ENCODE measurements at regions not wholly inside any gene's neighbourhood (a gene's known extent, or its start where the extent isn't known, plus 50 kb on each side); places are given as distances from the start of the nearest gene placed in this dataset.
"Not testable (repeated sequence)": the region's sequence is repeated elsewhere in the genome, so short reads cannot be mapped to it uniquely, and the experiment has no call there.

DNA sequence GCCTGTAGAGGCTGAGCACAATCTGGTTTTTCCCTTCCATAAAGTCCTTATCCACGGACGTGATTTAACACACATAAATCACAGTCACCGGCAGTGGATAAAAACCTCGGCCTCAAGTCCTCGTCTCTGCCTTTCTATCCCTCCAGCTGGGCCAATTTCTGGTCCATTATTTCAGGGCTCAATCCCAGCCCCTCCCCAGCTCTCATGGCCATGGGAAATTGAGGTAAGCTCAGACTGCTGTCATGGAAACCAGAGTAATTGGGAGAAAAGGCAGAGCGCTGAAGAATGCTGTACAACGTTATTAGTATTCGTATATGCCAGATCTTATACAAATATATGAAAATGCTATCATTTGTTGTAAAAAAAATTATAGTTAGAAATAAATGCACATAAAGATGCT is 86.2 kb upstream of the USP29 start:
- peaks cover 13 to 27% of the 10 kb centered on the region in 2 donors for H3K9me3 Mint-ChIP-seq
- no peaks in the 10 kb centered on the region for H3K4me1 Mint-ChIP-seq (ENCODE audit: low read depth in 2 of 2)
- ATAC-seq (replicated peaks) (no peak), DNase-seq (no peak)
- H3K36me3 Mint-ChIP-seq (ENCODE audit: insufficient read depth), result no peaks in the 10 kb centered on the region
- H3K27ac Mint-ChIP-seq, result no peak overlapping the region
- no peak overlapping the region for H3K4me3 Mint-ChIP-seq
- H3K27me3 Mint-ChIP-seq, result no peaks in the 10 kb centered on the region

DNA sequence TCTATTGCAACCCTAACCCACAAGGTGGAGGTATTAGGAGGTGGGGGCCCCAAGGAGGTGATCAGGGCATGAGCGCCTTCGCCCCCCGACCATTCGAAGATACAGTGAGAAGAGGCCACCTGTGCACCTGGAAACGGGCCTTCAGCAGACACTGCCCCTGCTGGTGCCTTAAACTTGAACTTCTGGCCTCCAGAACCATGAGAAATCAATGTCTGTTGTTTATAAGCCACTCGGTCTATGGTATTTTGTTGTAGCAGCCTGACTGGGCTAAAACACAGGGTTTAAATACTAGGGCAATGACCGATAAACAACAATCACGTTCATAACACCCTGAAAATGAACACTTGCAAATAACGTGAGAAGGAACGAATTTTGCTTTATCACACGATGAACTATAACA is 85.2 kb upstream of the USP29 start:
- ATAC-seq (replicated peaks) (no peak), DNase-seq (no peak)
- Mint-ChIP-seq H3K9me3 (peaks cover 13 to 27% of the 10 kb centered on the region in 2 donors), H3K27ac (no peak overlapping the region), H3K4me1 (ENCODE audit: low read depth in 2 of 2) (no peaks in the 10 kb centered on the region), H3K4me3 (no peak overlapping the region), H3K36me3 (ENCODE audit: insufficient read depth) (no peaks in the 10 kb centered on the region), H3K27me3 (no peaks in the 10 kb centered on the region)

GRCh38 chr19:57035740-57036139 is 84.0 kb upstream of the USP29 start:
- not testable (repeated sequence) for H3K27me3 Mint-ChIP-seq; H3K36me3 Mint-ChIP-seq (ENCODE audit: insufficient read depth); ATAC-seq (replicated peaks); H3K27ac Mint-ChIP-seq; H3K4me3 Mint-ChIP-seq; DNase-seq; H3K4me1 Mint-ChIP-seq (ENCODE audit: low read depth in 2 of 2)
- H3K9me3 Mint-ChIP-seq, result peaks cover 13 to 34% of the 10 kb centered on the region in 2 donors

DNA sequence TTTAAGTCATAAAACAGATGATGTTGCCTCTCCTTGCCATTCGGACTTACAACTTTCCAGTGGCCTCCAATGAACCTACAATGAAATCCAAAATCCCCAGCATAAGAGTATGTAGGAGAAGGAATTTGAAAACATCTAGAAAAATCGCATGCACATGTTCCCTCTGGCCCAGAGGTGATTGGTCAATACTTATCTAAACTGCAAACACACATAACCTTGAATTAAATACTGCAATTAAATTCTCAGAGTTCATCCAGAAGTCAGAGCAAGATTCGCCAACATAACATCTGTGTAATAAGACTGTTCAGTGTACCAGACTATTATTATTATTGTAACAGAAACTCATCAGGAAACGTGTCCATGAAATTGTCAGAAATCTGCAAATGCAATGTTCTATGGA is 82.2 kb upstream of the USP29 start:
- no peak for DNase-seq

DNA sequence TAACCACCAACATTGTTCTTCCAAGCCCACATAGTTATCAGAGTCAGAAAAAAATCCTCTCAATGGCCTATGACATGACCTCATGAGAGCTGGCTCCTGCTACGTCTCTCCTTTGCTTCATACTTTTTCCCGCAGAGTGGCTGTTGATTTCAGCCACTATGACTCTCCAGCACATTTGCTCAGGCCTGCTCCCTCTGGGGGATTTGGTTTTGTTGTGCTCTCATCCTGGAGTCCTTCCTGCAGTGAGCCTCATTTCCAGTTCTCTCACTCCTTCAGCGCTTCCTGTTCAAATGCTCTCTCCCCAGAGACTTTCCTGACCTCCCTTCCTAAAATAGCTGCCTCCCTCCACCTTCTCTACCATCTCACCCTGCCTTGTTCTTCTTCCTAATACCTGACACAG is 72.0 kb upstream of the USP29 start:
- ATAC-seq (replicated peaks) (no peak), DNase-seq (no peak)
- Mint-ChIP-seq H3K4me3 (no peak overlapping the region), H3K9me3 (peaks cover 10 to 20% of the 10 kb centered on the region in 2 donors), H3K27ac (no peak overlapping the region), H3K4me1 (ENCODE audit: low read depth in 2 of 2) (no peaks in the 10 kb centered on the region), H3K36me3 (ENCODE audit: insufficient read depth) (no peaks in the 10 kb centered on the region), H3K27me3 (no peaks in the 10 kb centered on the region)

More for the DNA sequence above, 82.2 kb upstream of the USP29 start:
- H3K4me1 Mint-ChIP-seq (ENCODE audit: low read depth in 2 of 2), result no peaks in the 10 kb centered on the region
- no peaks in the 10 kb centered on the region for H3K36me3 Mint-ChIP-seq (ENCODE audit: insufficient read depth)
- ATAC-seq (replicated peaks), result no peak
- H3K27ac Mint-ChIP-seq, result no peak overlapping the region
- H3K27me3 Mint-ChIP-seq, result no peaks in the 10 kb centered on the region
- H3K9me3 Mint-ChIP-seq, result peaks cover 12 to 45% of the 10 kb centered on the region in 2 donors
- no peak overlapping the region for H3K4me3 Mint-ChIP-seq

DNA sequence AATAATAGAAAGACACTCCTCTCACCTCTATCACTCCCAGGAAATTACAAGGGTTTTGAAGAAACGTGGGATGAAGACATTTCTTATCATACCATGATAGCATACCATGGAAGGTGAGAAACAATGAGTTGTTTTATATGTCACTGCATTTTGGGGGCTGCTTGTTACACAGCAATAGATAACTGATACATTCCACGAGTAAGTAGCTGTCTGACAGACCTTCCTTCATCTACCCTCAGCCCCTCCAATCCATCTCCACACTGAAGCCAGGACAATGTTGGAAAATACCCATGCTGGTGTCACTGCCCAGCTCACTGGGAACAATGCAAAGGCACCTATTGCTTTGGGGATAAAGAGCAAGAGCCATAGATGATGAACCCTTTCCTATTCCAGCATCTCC is 68.9 kb upstream of the USP29 start:
- ATAC-seq (replicated peaks), result no peak
- Mint-ChIP-seq H3K36me3 (ENCODE audit: insufficient read depth) (no peaks in the 10 kb centered on the region), H3K4me1 (ENCODE audit: low read depth in 2 of 2) (no peaks in the 10 kb centered on the region), H3K27me3 (no peaks in the 10 kb centered on the region), H3K4me3 (no peak overlapping the region), H3K9me3 (peaks cover 16 to 34% of the 10 kb centered on the region in 2 donors), H3K27ac (no peak overlapping the region)
- no peak for DNase-seq

- no peak for ATAC-seq (replicated peaks)
- Mint-ChIP-seq H3K4me1 (ENCODE audit: low read depth in 2 of 2) (no peaks in the 10 kb centered on the region), H3K9me3 (peaks cover 15 to 34% of the 10 kb centered on the region in 2 donors), H3K27ac (no peak overlapping the region), H3K36me3 (ENCODE audit: insufficient read depth) (no peaks in the 10 kb centered on the region), H3K4me3 (no peak overlapping the region), H3K27me3 (no peaks in the 10 kb centered on the region)
- DNase-seq, result no peak
Observed at GRCh38 chr19:57052081-57052480, 67.7 kb upstream of the USP29 start.

DNA sequence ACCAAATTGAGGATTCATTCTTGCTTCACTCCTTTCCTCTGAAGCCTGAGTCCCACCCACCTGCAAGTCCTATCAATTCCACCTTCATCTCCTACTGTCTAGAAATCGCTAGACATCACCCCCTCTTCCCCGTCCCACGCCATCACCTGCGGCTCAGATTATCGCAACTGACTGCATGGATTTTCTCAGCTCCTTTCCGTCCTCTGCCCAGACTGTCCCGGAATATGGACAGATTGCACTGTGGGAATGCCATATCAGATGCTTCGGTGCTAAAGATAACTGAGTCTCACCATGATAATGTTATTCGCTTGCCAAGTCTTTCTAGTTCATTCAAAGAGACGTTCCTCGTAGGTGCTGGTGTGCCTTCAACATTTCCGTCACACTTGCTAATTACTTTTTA is 66.4 kb upstream of the USP29 start:
- Mint-ChIP-seq H3K4me3 (no peak overlapping the region), H3K9me3 (peaks cover 14 to 26% of the 10 kb centered on the region in 2 donors), H3K4me1 (ENCODE audit: low read depth in 2 of 2) (no peaks in the 10 kb centered on the region), H3K27me3 (no peaks in the 10 kb centered on the region), H3K27ac (no peak overlapping the region), H3K36me3 (ENCODE audit: insufficient read depth) (no peaks in the 10 kb centered on the region)
- ATAC-seq (replicated peaks) (no peak), DNase-seq (no peak)

DNA sequence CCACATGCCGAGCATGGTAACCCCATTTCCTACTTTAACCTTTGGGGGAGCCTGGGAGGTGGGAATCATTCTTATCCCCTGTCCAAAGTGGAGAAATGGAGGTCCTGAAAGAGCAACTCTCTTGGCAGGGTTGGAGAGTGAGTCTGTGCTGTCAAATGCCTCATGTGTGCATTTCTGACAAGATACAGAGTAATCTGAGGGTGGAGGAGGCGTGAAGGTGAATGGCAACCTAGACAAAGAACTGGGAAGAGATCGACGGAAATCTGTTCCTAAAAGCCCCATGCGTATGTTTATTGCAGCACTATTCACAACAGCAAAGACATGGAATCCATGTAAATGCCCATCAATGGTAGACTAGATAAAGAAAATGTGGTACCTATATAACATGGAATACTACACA is 63.8 kb upstream of the USP29 start:
- ATAC-seq (replicated peaks) (no peak), DNase-seq (no peak)
- no peaks in the 10 kb centered on the region for H3K4me1 Mint-ChIP-seq (ENCODE audit: low read depth in 2 of 2)
- H3K27ac Mint-ChIP-seq, result no peak overlapping the region
- H3K9me3 Mint-ChIP-seq, result peaks cover 14 to 28% of the 10 kb centered on the region in 2 donors
- no peak overlapping the region for H3K4me3 Mint-ChIP-seq
- no peaks in the 10 kb centered on the region for H3K36me3 Mint-ChIP-seq (ENCODE audit: insufficient read depth)
- peaks cover 0 to under 1% of the 10 kb centered on the region in 2 donors for H3K27me3 Mint-ChIP-seq

GRCh38 chr19:57057036-57057686 is 62.6 kb upstream of the USP29 start:
- Mint-ChIP-seq H3K4me1 (ENCODE audit: low read depth in 2 of 2) (no peaks in the 10 kb centered on the region), H3K4me3 (no peak overlapping the region), H3K27me3 (peaks cover 0 to 8% of the 10 kb centered on the region in 2 donors), H3K27ac (no peak overlapping the region), H3K36me3 (ENCODE audit: insufficient read depth) (no peaks in the 10 kb centered on the region), H3K9me3 (peaks cover 19 to 29% of the 10 kb centered on the region in 2 donors)
- DNase-seq (no peak), ATAC-seq (replicated peaks) (no peak)

GRCh38 chr19:57058871-57059270 is 60.9 kb upstream of the USP29 start:
- Mint-ChIP-seq H3K4me3 (no peak overlapping the region), H3K36me3 (ENCODE audit: insufficient read depth) (no peaks in the 10 kb centered on the region), H3K4me1 (ENCODE audit: low read depth in 2 of 2) (no peaks in the 10 kb centered on the region), H3K27me3 (peaks cover 0 to 15% of the 10 kb centered on the region in 2 donors), H3K9me3 (peaks cover 18 to 31% of the 10 kb centered on the region in 2 donors), H3K27ac (no peak overlapping the region)
- ATAC-seq (replicated peaks) (no peak), DNase-seq (no peak)

- peaks cover 0 to 15% of the 10 kb centered on the region in 2 donors for H3K27me3 Mint-ChIP-seq
- H3K9me3 Mint-ChIP-seq, result peaks cover 13 to 33% of the 10 kb centered on the region in 2 donors
- DNase-seq, result no peak
- ATAC-seq (replicated peaks), result no peak
- no peak overlapping the region for H3K27ac Mint-ChIP-seq
- H3K4me1 Mint-ChIP-seq (ENCODE audit: low read depth in 2 of 2), result no peaks in the 10 kb centered on the region
- H3K36me3 Mint-ChIP-seq (ENCODE audit: insufficient read depth), result no peaks in the 10 kb centered on the region
- no peak overlapping the region for H3K4me3 Mint-ChIP-seq
Observed at GRCh38 chr19:57063070-57063469, 56.7 kb upstream of the USP29 start.

- Mint-ChIP-seq H3K4me1 (ENCODE audit: low read depth in 2 of 2) (no peaks in the 10 kb centered on the region), H3K36me3 (ENCODE audit: insufficient read depth) (no peaks in the 10 kb centered on the region), H3K27me3 (peaks cover 0 to 7% of the 10 kb centered on the region in 2 donors), H3K4me3 (no peak overlapping the region), H3K9me3 (peaks cover 2 to 30% of the 10 kb centered on the region in 2 donors), H3K27ac (no peak overlapping the region)
- ATAC-seq (replicated peaks) (no peak), DNase-seq (no peak)
Observed at GRCh38 chr19:57067440-57067839, 52.3 kb upstream of the USP29 start.

DNA sequence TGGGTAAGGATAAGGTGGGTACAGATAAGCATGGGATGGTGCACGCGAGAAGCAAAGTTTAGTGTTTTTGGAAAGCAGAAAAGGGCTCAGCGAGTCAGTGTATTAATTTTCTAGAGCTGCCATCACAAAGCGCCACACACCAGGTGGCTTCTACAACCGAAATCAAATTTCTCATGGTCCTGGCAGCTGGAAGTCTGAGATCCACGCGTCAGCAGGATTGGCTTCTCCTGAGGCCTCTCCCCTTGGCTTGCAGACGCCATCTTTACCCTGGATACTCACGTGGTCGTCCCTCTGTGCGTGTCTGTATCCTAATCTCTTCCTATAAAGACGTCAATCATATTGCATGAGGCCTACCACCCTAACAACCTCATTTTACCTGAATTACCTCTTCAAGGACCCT is 51.5 kb upstream of the USP29 start:
- no peaks in the 10 kb centered on the region for H3K36me3 Mint-ChIP-seq (ENCODE audit: insufficient read depth)
- DNase-seq (no peak), ATAC-seq (replicated peaks) (no peak)
- H3K27ac Mint-ChIP-seq, result no peak overlapping the region
- H3K4me3 Mint-ChIP-seq, result no peak overlapping the region
- H3K9me3 Mint-ChIP-seq, result peaks cover 4 to 30% of the 10 kb centered on the region in 2 donors
- no peaks in the 10 kb centered on the region for H3K4me1 Mint-ChIP-seq (ENCODE audit: low read depth in 2 of 2)
- peaks cover 0 to 4% of the 10 kb centered on the region in 2 donors for H3K27me3 Mint-ChIP-seq

Data from effector memory CD8-positive, alpha-beta T cell (primary cell).